ENCODE measurements at regions not wholly inside any gene's neighbourhood (a gene's known extent, or its start where the extent isn't known, plus 50 kb on each side); places are given as distances from the start of the nearest gene placed in this dataset.
"Not testable (repeated sequence)": the region's sequence is repeated elsewhere in the genome, so short reads cannot be mapped to it uniquely, and the experiment has no call there.

DNA sequence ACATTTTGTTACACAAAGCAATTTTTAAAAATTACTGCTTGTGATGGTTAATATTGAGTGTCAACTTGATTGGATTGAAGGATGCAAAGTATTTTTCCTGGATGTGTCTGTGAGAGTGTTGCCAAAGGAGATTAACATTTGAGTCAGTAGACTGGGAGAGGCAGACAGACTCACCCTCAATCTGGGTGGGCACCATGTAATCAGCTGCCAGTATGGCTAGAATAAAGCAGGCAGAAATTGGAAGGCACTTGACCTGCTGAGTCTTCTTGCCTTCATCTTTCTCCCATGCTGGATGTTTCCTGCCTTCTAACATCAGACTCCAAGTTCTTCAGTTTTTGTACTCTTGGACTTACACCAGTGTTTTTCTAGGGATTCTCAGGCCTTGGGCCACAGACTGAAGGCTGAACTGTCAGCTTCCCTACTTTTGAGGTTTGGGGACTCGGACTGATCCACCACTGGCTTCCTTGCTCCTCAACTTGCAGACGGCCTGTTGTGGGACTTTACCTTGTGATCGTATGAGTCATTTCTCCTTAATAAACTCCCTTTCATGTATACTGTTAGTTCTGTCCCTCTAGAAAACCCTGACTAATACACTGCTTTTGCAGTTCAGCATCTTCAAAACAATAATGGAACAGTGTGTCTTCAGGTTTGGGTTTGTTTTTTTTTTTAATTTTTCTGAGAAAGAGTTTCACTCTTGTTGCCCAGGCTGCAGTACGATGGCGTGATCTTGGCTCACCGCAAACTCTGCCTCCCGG lies 244.1 kb upstream of the SEMA3C start:
- no peak for DNase-seq

DNA sequence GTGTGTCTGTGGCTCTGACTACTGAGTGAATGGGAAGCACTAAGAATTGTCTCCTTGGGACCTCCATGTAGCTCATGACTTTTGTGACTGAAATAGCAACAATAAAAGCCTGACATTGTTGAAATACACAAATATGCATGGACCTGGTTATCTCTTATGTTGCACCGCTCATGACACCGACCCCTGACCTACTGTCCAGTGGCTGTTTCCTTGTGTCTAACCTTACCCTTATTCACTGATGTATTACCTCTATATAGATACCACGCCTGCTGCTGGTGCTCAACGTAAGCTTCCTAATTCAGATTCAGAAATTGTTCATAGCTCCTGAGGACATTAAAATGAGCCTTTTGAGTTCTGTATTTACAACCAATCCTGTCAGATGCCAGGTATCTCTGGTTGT lies 243.4 kb upstream of the SEMA3C start:
- DNase-seq = no peak

DNA sequence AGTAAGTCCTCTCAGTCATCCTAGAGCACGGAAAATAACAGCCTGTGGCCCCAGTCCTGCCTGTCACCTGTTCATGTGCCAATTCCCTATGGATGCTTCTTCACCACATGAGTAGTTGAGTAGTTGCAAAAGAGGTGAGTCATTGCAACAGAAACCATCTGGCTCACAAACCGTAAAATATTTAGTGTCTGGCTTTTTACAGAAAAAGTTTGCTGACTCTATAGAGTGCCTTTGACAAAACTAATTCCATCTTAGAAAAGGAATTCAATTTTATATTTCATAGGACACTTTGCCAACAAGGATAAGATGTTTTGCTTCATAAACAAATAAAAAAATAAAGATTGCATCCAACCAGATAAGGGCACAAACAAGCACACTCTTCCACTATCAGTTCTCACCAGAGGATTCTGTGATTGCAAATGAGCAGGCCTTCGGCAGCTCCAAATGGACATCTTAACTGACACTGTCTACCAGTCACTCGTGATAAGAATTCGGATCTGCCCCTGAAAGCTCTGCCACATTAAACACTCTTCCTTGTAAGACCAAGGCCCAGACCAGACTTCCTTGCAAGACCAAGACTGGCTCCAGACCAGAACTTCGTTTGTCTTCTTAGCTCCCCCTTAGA lies 242.7 kb upstream of the SEMA3C start:
- DNase-seq = peak; percentile 66

- DNase-seq = no peak
Observed at GRCh38 chr7:81159402-81159801, 240.6 kb upstream of the SEMA3C start.

DNA sequence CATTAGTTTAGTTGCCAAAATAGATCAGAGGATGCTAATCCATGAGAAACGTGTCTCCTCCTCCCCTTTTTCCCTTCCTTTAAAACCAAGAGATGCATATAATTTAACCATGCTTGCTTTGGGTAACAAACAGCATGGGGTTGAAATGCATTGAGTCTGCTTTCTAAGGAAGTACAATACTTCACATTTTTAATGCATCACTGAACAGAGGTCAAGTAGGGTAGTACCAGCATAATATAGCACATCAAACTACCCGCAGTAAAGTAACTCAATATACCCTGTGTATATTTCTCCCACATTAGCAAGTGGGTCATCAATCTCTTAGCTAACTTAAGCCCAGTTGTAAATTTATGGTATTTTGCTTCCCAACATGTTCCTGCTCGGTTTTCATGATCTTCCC lies 239.3 kb upstream of the SEMA3C start:
- no peak for DNase-seq

DNA sequence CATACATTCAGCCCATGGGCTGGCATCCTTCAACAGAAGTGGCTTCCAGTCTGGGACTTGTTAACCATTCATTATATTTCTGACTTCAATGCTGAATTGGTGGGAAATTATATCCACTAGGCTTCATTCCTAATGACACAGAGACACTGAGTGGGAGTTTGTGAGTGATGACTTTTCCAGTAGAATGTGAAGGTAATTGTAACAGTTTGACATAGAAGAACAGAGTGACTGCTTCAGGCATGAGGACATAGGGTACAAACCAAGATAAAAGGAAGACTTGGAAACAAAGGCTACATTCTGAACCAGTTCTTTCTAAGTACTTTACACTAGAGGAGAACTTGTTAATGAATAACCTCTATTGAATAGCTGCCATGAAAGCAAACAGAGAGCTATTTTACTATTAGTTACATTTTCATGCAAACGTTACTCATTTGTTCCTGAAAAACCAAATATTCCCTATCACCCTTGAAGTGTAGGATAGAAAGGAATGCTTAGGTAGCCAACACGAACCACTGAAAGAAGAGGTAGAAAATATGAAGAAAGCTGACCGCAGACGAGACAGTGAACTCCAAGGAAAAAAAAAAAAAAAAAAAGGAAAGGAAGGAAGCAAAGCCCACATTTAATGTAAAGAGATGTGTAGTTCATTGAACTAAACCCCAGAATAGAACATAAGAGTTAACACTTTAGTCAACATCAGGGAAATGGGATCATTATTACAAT lies 237.0 kb upstream of the SEMA3C start:
- no peak for DNase-seq

DNA sequence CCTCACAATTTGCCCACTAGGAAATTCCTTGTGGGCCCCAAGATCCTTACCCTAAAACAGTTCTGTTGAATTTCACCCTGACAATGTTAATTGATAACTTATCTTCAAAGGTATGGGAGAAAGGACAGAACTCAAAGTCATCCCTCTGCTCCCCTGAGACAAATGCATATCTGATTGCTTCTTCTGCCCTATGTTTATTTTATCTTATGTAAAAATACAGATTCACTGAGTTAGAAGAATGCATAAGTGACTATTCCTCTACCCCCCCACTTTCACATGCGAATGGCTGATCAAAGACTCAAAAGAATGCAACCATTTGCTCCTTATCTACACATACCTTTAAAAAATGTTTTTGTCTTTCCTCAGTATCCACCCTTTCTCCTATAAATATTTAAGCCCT lies 235.7 kb upstream of the SEMA3C start:
- no peak for DNase-seq

- not testable (repeated sequence) for DNase-seq
Observed at GRCh38 chr7:81152925-81153324, 234.1 kb upstream of the SEMA3C start.

DNA sequence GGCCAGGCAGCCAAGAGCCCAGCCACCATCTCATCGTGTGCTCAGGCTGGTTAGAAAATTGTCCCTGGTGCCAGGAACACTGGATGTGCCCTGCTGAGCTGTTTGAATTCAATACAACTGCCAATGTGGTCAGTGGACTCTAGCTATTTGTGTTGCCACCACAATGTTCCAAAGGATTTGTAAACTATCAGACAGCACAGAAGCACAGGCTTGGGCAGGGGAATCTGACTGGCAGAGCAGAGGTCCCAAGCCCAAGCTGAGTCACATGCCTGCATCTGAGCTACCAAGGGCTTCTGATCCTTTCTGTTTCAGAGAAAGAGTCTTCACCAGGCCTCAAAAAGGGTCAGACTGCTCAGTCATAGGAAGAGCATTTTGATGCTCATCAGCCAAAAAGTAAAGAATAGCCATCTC lies 232.1 kb upstream of the SEMA3C start:
- DNase-seq = no peak

- no peak for DNase-seq
Observed at GRCh38 chr7:81143856-81144255, 225.0 kb upstream of the SEMA3C start.

GRCh38 chr7:81141257-81142205 lies 222.7 kb upstream of the SEMA3C start:
- DNase-seq = peak; percentile 81

GRCh38 chr7:81140775-81141174 lies 221.9 kb upstream of the SEMA3C start:
- DNase-seq = peak; percentile 89

DNA sequence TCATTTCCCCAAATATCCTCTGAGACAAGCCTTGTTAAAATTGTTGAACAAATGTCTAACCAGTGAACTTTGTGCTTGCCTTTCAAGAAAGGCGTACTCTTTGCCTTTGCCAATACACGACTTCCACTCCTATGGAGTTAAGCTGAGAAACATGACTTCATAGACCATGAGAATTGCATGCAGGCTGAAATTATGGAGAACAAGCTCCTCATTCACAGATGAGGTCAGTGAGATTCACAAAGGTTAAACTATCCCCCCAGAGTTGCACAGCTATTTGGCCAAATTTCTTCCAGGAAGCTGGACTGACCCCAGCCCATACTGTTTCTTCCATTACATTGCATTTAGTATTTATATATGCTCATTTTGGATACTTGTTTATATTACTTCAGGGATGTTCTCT lies 221.4 kb upstream of the SEMA3C start:
- no peak for DNase-seq

DNA sequence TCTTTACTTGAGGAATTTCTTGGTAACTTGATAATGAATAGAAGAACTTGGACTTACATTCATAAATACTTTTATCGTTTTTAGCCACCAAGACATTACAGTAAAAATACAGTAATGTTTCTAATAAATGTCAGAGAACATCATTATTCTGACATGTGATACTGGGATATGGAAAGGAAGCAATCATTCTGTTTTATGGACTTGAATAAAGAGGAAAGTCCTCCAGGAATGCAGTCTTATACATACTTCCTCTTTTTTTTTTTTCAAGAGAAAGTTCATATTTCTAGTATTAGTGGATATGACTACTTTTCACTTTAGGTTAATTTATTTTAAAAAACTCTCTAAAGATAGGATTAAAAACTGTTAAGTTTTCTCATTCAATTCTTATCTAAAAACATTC lies 220.0 kb upstream of the SEMA3C start:
- peak; percentile 40 for DNase-seq

- no peak for DNase-seq
Observed at GRCh38 chr7:81135324-81135723, 216.5 kb upstream of the SEMA3C start.

DNA sequence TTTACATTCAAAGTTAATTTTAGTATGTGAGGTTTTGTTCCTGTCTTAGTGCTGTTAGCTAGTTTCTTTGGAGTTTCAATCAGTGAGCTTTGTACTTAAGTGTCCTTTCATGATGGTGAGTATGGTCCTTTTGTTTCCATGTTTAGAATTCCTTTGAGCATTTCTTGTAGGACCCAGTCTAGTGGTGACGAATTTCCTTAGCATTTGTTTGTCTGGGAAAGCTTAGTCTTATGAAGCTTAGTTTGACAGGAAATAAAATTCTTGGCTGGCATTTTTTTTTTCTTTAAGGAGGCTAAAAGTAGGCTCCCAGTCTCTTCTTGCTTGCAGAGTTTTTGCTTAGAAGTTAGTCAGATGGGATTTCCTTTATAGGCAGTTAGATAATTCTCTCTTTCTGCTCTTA lies 209.2 kb upstream of the SEMA3C start:
- DNase-seq = no peak

- no peak for DNase-seq
Observed at GRCh38 chr7:81120803-81121202, 202.0 kb upstream of the SEMA3C start.

GRCh38 chr7:81120111-81120510 lies 201.3 kb upstream of the SEMA3C start:
- DNase-seq = no peak

GRCh38 chr7:81114633-81115032 lies 195.8 kb upstream of the SEMA3C start:
- no peak for DNase-seq

GRCh38 chr7:81112731-81113130 lies 193.9 kb upstream of the SEMA3C start:
- no peak for DNase-seq

GRCh38 chr7:81111781-81112540 lies 193.1 kb upstream of the SEMA3C start:
- no peak for DNase-seq

DNA sequence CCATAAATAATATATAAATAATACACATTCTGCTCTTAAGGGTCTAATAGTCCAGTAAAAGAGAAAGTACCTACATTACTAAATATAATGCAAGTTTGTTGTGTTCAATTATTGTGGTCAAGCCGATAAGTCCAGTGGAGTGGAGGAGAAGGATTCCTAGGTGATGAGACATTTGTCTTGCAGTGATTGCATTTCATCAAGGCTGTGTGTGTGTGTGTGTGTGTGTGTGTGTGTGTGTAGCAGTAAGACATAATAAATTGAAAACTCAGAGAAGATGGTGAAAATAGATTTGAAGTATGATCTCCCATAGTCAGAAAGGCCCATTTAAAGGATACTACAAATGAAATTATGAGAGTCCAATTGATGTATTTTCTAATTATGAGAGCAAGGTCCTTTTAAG lies 192.5 kb upstream of the SEMA3C start:
- no peak for DNase-seq

Data from MV-4-11 (cell line).